HG02970 (cell line): ENCODE measurements at regions not wholly inside any gene's neighbourhood (a gene's known extent, or its start where the extent isn't known, plus 50 kb on each side); places are given as distances from the start of the nearest gene placed in this dataset.

Experiments
- ATAC-seq: cut with Tn5 transposase; IDR thresholded peaks from one replicate; pipeline ENCODE4 v1.9.1; 2021; ENCODE audit warnings: mild to moderate bottlenecking, moderate library complexity, moderate number of reproducible peaks; ENCODE audit not compliant: unreplicated experiment, low FRiP score

- no peak for ATAC-seq
Observed at GRCh38 chr16:59192551-59193199, 458.6 kb upstream of the GOT2 start.

DNA sequence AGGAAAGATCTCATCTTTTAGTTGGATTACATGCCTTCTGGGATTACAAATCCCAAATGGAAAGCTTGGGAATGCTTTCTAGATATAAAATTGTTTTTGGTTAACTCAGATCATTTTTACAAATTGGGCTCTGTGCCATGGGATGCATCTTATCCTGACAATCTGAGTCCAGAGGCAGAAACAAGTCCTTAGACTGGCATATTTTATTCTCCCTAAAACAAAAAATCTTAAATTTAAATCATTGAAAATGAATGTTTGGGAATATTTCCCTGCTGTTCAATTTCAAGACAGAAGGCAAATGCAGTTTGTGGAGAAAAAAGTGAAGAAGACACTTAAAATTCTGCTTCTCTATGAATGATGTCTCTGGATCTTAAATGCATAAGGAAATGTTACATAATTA, 456.6 kb upstream of the GOT2 start:
- ATAC-seq, result no peak

GRCh38 chr16:59188029-59188428, 453.9 kb upstream of the GOT2 start:
- ATAC-seq, result no peak

- no peak for ATAC-seq
Observed at GRCh38 chr16:59181821-59182420, 447.8 kb upstream of the GOT2 start.

- no peak for ATAC-seq
Observed at GRCh38 chr16:59180083-59180476, 446.0 kb upstream of the GOT2 start.

DNA sequence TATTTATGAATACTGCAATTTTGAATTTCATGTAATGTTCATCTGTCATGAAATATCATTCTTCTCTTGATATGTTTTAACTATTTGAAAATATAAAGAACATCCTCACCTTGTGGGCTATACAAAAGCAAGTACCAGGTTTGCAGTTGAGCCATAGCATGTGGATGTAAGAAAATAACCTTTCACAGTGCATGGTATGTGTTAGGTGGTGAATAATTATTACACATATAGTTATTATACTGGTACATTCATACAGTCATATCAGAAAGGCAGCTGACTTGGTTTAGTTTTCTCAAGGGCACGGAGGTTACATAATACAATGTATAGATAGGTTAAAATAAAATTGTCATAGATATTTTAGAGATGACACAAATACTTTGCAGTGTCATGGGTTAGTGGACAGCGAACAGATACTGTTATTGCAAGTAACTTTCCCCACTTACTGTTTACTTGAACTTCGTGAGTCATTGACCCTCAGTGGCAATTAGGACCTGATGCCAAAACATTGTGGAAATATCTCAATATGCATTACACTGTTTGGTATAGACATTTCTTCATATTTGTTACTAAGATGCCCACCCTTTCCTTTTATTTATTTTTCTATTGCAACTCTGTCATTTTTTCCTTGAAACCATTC, 445.4 kb upstream of the GOT2 start:
- no peak for ATAC-seq

- ATAC-seq, result no peak
Observed at GRCh38 chr16:59173408-59173831, 439.3 kb upstream of the GOT2 start.

DNA sequence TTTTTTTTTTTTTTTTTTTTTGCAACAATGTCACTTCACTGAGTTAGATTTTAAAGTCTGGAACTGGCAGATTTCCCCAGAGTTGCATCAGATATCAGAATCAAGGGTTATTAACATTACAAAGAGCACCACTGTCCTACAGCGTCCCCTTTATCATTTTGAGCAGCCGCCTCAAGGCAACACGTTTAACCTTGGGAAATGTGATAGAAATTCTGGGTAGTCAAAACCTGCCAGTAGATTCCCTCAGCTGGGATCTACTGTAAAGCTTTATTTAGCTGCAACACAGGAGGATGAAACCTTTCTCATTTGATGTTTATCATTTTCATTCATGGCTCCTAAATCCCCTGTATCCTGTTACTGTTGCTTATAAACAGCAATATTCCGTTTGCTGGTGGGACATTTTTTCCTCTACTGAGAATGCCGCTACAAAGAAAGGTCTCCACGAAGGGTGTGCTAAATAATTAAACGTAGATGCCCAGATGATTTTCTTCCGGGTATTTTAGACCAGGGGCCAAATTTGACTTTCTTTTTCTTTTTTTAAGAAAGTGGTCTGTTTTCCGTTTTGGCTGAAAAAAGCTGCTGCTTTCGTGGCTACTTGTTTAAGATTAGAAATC, 436.1 kb upstream of the GOT2 start:
- ATAC-seq, result no peak

- no peak for ATAC-seq
Observed at GRCh38 chr16:59169168-59169567, 435.1 kb upstream of the GOT2 start.

DNA sequence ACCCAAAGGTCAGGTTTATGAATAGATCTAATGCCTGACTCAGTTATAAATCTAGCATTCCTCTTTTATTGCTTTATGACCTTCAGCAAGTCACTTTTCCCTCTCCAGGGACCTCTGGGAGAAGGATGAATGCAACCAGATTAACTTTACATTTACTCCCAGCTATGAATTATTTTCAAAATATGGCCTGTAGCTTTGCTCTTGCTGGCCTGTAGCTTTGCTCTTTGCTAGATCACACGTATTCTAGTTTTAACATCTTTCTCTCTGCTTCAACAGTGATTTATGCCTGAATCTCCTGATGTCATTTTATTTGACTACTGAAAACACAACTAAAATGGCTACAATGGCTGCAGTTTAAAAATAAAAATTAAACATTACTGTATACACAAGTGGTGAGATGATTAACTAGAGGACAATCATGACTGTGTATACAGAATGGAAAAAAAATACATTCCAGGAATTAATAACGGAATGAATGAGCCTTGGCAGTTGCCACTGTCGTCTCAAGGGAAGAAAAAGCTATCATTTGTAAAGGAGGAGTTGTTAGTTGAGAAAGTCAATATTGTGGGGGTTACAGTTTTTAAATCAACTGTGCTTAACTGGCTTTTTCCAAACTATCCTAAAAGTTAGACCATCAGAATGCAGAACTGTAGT, 434.5 kb upstream of the GOT2 start:
- ATAC-seq, result no peak

- no peak for ATAC-seq
Observed at GRCh38 chr16:59164461-59164860, 430.3 kb upstream of the GOT2 start.

DNA sequence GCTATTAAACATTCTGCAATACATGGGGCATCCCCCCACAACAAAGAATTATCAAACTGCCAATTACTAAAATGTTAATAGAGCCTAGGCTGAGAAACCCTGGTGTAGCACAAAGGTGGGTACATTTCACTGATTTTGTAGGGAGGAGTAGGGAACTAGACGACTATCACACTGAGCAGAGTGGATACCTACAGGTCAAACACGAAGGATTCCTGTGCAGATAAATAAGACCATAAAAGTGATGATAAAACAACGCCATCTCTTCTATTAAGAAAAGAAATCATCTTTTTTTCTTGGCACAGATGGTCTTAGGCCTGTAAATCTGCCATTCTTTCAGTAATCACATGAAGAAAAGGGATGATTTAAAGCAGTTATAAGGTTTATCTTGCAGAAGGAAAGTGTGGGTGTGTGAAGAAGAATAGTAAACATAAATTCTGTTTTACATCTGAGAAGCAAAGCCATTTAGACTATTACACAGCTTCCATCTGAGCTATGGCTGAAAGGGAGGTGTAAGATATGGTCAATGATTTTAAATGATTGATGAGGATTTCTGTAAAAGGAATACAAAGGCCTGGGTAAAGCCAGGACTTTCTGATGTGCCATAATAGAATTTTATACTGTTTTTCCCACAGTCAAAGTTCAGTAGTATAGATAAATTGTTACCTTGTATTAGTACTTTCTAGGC, 429.4 kb upstream of the GOT2 start:
- no peak for ATAC-seq

DNA sequence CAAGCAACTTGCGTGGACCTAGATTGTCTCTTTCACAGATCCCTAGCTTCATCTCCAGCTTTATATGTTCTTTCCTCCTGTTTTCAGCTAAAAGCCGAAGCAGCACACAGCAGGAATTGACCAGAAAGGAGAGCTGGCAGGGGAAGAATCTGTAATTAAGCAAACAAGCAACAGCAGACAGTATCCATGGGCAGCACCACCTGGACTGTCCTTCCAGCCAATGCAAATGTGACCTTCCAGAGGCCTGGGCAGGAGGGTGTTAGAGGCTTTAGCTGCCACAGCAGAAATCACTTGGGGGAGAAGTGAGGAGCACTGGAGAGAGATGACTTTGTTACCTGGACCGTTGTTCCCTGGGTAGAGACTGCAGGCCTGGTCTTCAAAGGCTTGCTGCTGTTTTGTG, 427.6 kb upstream of the GOT2 start:
- ATAC-seq, result no peak

DNA sequence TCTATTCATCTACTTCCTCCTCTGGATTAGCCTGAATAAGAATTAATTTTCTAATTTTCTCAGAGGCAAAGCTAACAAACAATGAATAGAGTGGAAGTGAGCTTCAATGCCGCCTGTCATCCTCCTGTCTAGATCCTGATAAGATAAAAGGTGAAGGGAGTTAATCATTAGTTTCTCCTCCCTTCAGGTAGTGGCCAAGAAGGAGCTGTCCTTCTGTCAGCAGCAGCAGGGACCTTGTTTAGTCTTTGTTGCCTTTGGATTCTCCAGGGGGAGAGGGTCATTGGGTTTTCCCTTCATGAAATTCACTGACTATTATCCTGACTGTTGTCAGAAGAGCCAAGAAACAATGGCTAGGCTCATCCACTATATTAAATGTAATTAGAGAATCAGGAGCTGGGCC, 420.2 kb upstream of the GOT2 start:
- ATAC-seq, result no peak

DNA sequence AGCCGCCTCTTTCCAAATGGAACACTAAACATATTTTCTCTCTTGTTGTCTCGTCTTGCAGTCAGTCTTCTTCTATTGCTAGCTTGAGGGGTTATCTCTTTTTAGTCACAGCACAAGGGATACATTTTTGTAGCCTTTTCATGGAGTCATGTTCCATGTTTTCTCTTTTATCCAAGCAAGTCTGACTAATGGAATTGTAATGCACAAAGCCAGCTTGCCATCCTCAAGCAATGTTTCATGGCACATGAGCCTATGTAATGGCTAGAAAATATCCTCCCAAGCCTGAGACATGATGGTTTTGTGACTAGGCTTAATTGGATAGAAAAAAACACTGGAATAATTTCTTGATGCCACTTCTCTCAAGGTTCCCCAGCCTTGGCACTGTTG, 414.6 kb upstream of the GOT2 start:
- no peak for ATAC-seq

DNA sequence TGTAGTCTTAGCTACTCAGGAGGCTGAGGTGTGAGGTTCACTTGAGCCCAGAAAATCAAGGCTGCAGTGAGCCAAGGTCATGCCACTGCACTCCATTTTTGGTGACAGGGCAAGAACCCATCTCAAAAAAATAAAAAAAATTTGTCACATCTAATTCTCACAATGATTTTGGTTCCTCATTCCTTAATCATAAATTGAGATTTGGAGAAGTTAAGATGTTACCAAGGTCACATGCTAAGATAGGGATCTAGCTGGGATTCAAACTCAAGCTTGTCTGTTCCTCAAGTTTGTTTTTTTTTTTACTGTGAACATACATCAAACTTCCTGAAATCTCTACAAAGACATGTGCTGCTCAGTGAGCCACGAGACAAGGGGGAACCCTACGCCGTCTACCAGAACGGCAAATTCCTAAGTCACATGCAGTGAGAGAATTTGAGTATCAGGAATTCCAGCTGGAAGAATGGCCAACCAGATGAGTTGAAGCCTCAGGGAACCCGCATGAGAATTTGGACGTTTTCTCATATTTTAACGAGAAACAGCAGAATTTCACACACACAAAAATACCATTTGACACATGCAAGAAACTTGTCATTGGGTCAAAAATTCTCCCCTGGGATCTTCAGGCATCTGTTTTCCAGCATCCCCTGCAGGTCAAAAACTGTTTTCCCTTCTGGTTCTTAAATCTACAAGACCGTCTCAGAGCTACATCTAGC, 414.1 kb upstream of the GOT2 start:
- no peak for ATAC-seq

- no peak for ATAC-seq
Observed at GRCh38 chr16:59146140-59146539, 412.0 kb upstream of the GOT2 start.

- ATAC-seq, result no peak
Observed at GRCh38 chr16:59144841-59145240, 410.7 kb upstream of the GOT2 start.

- ATAC-seq, result no peak
Observed at GRCh38 chr16:59144326-59144725, 410.2 kb upstream of the GOT2 start.

GRCh38 chr16:59126486-59126885, 392.4 kb upstream of the GOT2 start:
- ATAC-seq, result no peak
